ENCODE measurements at regions not wholly inside any gene's neighbourhood (a gene's known extent, or its start where the extent isn't known, plus 50 kb on each side); places are given as distances from the start of the nearest gene placed in this dataset.
A peak's percentile ranks its signal among the peaks of the same experiment; 100 is the strongest.
"Not testable (repeated sequence)": the region's sequence is repeated elsewhere in the genome, so short reads cannot be mapped to it uniquely, and the experiment has no call there.

DNA sequence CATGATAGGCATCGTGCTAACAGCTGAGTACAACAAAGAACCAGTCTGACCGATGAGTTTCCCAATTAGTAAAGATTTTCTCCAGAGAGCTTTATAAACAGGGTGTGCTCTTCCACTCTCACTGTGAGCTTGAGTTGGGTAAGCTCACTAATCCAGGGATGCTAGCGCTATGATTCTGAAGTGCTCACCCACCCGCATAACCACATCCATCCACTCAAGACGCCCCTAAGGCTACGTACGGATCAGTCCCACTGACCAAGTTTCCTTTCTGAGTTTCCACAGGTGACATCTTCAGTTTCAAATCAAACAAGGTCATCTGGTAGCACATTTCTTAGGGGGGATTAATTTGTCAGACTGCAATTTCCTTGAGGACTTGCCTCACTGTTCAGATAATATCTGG, 141.1 kb upstream of the ABI3BP start:
- TF ChIP-seq EZH2 (IDR thresholded peaks at IDR 0.05; ENCODE audit: borderline replicate concordance, low read length) = no peak
- Histone ChIP-seq H3K9me2 (ENCODE audit: low read depth, low read length) (no peaks in the 10 kb centered on the region), H3K27ac (ENCODE audit: low read depth, low read length, poor library complexity, severe bottlenecking) (no peak overlapping the region), H3K9me3 (ENCODE audit: low read length) (0 out of 2 replicates have a peak, but pooled peaks cover 2% of the 10 kb centered on the region), H3K4me2 (ENCODE audit: low read length) (no peak overlapping the region), H3K27me3 (ENCODE audit: insufficient read depth, low read length) (no peaks in the 10 kb centered on the region), H3K36me3 (ENCODE audit: insufficient read depth, low read length) (no peaks in the 10 kb centered on the region), H3K4me3 (ENCODE audit: low read depth, low read length, poor library complexity, severe bottlenecking) (no peak overlapping the region), H2AFZ (ENCODE audit: low read length) (no peak overlapping the region), H3K9ac (ENCODE audit: low read length) (no peak overlapping the region), H4K20me1 (ENCODE audit: insufficient read depth, low read length) (no peaks in the 10 kb centered on the region), H3K4me1 (ENCODE audit: insufficient read depth, low read length, severe bottlenecking) (no peaks in the 10 kb centered on the region), H3K79me2 (ENCODE audit: insufficient read depth, low read length) (no peaks in the 10 kb centered on the region), H3F3A (ENCODE audit: insufficient read depth, low read length) (no peaks in the 10 kb centered on the region)

DNA sequence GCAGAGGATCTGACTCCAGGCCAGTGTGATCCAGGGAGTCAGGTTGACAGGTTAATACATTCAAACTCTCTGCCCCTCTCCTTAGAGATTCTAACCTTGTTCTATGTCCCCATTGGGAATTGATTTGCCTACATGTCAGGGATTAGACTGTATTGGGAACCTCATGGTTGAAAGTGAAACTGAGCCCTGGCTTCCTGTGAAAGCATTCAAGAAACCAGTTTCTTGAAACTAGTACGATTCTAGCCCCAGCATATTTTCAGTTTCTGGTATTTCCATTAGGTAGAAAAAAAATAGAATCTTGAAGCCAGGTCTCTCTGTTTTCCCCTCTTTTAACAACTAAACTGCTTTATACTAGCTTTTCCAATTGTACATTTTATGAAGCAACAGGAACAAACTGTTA, 140.4 kb upstream of the ABI3BP start:
- Histone ChIP-seq H3K27me3 (ENCODE audit: insufficient read depth, low read length) (no peaks in the 10 kb centered on the region), H3K4me1 (ENCODE audit: insufficient read depth, low read length, severe bottlenecking) (no peaks in the 10 kb centered on the region), H3K4me2 (ENCODE audit: low read length) (no peak overlapping the region), H3K9me2 (ENCODE audit: low read depth, low read length) (no peaks in the 10 kb centered on the region), H3K9me3 (ENCODE audit: low read length) (0 out of 2 replicates have a peak, but pooled peaks cover 2% of the 10 kb centered on the region), H2AFZ (ENCODE audit: low read length) (no peak overlapping the region), H3K9ac (ENCODE audit: low read length) (no peak overlapping the region), H3K4me3 (ENCODE audit: low read depth, low read length, poor library complexity, severe bottlenecking) (no peak overlapping the region), H3F3A (ENCODE audit: insufficient read depth, low read length) (no peaks in the 10 kb centered on the region), H3K79me2 (ENCODE audit: insufficient read depth, low read length) (no peaks in the 10 kb centered on the region), H3K36me3 (ENCODE audit: insufficient read depth, low read length) (no peaks in the 10 kb centered on the region), H3K27ac (ENCODE audit: low read depth, low read length, poor library complexity, severe bottlenecking) (no peak overlapping the region), H4K20me1 (ENCODE audit: insufficient read depth, low read length) (no peaks in the 10 kb centered on the region)
- TF ChIP-seq, protein P1, sequence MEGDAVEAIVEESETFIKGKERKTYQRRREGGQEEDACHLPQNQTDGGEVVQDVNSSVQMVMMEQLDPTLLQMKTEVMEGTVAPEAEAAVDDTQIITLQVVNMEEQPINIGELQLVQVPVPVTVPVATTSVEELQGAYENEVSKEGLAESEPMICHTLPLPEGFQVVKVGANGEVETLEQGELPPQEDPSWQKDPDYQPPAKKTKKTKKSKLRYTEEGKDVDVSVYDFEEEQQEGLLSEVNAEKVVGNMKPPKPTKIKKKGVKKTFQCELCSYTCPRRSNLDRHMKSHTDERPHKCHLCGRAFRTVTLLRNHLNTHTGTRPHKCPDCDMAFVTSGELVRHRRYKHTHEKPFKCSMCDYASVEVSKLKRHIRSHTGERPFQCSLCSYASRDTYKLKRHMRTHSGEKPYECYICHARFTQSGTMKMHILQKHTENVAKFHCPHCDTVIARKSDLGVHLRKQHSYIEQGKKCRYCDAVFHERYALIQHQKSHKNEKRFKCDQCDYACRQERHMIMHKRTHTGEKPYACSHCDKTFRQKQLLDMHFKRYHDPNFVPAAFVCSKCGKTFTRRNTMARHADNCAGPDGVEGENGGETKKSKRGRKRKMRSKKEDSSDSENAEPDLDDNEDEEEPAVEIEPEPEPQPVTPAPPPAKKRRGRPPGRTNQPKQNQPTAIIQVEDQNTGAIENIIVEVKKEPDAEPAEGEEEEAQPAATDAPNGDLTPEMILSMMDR (IDR thresholded peaks at IDR 0.05; ENCODE audit: low read length) = no peak
- no peak for TF ChIP-seq EZH2 (IDR thresholded peaks at IDR 0.05; ENCODE audit: borderline replicate concordance, low read length)

DNA sequence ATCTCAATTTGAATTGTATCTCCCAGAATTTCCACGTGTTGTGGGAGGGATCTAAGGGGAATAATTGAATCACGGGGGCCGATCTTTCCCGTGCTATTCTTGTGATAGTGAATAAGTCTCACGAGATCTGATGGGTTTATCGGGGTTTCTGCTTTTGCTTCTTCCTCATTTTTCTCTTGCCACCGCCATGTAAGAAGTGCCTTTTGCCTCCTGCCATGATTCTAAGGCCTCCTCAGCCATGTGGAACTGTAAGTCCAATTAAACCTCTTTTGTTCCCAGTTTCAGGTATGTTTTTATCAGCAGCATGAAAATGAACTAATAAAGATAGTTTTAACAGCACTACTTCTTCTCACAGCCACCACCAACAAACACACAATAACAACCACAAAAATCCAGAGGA, 140.0 kb upstream of the ABI3BP start:
- not testable (repeated sequence) for H3K9ac ChIP-seq (ENCODE audit: low read length); H3F3A ChIP-seq (ENCODE audit: insufficient read depth, low read length); H3K27ac ChIP-seq (ENCODE audit: low read depth, low read length, poor library complexity, severe bottlenecking); H3K9me2 ChIP-seq (ENCODE audit: low read depth, low read length); H3K4me2 ChIP-seq (ENCODE audit: low read length); H4K20me1 ChIP-seq (ENCODE audit: insufficient read depth, low read length); H3K36me3 ChIP-seq (ENCODE audit: insufficient read depth, low read length); H2AFZ ChIP-seq (ENCODE audit: low read length); H3K4me3 ChIP-seq (ENCODE audit: low read depth, low read length, poor library complexity, severe bottlenecking); H3K79me2 ChIP-seq (ENCODE audit: insufficient read depth, low read length); H3K9me3 ChIP-seq (ENCODE audit: low read length); H3K4me1 ChIP-seq (ENCODE audit: insufficient read depth, low read length, severe bottlenecking); H3K27me3 ChIP-seq (ENCODE audit: insufficient read depth, low read length)

DNA sequence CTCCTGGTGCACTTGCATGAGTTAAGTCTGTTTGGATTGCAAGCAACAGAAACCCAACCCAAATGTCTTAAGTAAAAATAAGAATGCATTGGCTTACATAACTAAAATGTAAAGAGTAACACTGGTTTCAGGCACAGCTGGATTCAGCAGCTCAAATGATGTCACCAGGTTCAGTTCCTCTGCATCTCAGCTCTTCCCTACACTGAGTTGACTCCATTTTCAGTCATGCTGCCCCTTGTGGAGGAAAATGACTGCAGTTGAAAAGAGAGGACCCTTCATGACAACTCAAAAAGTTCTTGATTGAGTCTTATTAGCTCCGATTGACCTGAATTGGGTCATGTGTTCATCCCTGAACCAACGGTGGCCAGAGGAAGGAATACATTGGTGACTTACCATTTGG, 138.5 kb upstream of the ABI3BP start:
- H3K9ac ChIP-seq (ENCODE audit: low read length) = no peak overlapping the region
- 0 out of 2 replicates have a peak, but pooled peaks cover 2% of the 10 kb centered on the region for H3K9me3 ChIP-seq (ENCODE audit: low read length)
- no peak overlapping the region for H3K4me2 ChIP-seq (ENCODE audit: low read length)
- H3F3A ChIP-seq (ENCODE audit: insufficient read depth, low read length) = no peaks in the 10 kb centered on the region
- no peaks in the 10 kb centered on the region for H3K79me2 ChIP-seq (ENCODE audit: insufficient read depth, low read length)
- H3K27me3 ChIP-seq (ENCODE audit: insufficient read depth, low read length) = no peaks in the 10 kb centered on the region
- H3K27ac ChIP-seq (ENCODE audit: low read depth, low read length, poor library complexity, severe bottlenecking) = no peak overlapping the region
- H2AFZ ChIP-seq (ENCODE audit: low read length) = no peak overlapping the region
- no peaks in the 10 kb centered on the region for H3K9me2 ChIP-seq (ENCODE audit: low read depth, low read length)
- H4K20me1 ChIP-seq (ENCODE audit: insufficient read depth, low read length) = no peaks in the 10 kb centered on the region
- H3K4me3 ChIP-seq (ENCODE audit: low read depth, low read length, poor library complexity, severe bottlenecking) = no peak overlapping the region
- no peaks in the 10 kb centered on the region for H3K4me1 ChIP-seq (ENCODE audit: insufficient read depth, low read length, severe bottlenecking)
- TF ChIP-seq, protein P1 (IDR thresholded peaks at IDR 0.05; ENCODE audit: low read length) = peak; percentile 41
- TF ChIP-seq EZH2 (IDR thresholded peaks at IDR 0.05; ENCODE audit: borderline replicate concordance, low read length) = no peak
- H3K36me3 ChIP-seq (ENCODE audit: insufficient read depth, low read length) = no peaks in the 10 kb centered on the region

All from OCI-LY1 (cell line).